Brain microvascular endothelial cell (primary cell): ENCODE measurements at regions not wholly inside any gene's neighbourhood (a gene's known extent, or its start where the extent isn't known, plus 50 kb on each side); places are given as distances from the start of the nearest gene placed in this dataset.
"Not testable (repeated sequence)": the region's sequence is repeated elsewhere in the genome, so short reads cannot be mapped to it uniquely, and the experiment has no call there.

Source experiments
- DNase-seq: peaks from one replicate; pipeline ENCODE4 v3.0.0-alpha.2; 2020
- H3K27ac ChIP-seq: fragments of 250-450 bp; sonication (Bioruptor Pico); 2 replicates; pipeline ENCODE4 v1.5.1; 2020; ENCODE audit warnings: mild to moderate bottlenecking, moderate library complexity
- H3K27me3 ChIP-seq: fragments of 250-450 bp; sonication (Bioruptor Pico); replicated peaks from 2 replicates; pipeline ENCODE4 v1.5.1; 2020; ENCODE audit warnings: mild to moderate bottlenecking
- H3K36me3 ChIP-seq: fragments of 250-450 bp; sonication (Bioruptor Pico); replicated peaks from 2 replicates; pipeline ENCODE4 v1.5.1; 2020; ENCODE audit warnings: mild to moderate bottlenecking
- H3K4me3 ChIP-seq: 2 replicates; pipeline ENCODE4 v1.5.1; 2011; ENCODE audit warnings: low read depth, mild to moderate bottlenecking, control low read depth, low read length, moderate library complexity
- in situ Hi-C: cut with HindIII; loops from 2 replicates; pipeline ENCODE4 v1.10.0; 2017; ENCODE audit warnings: low sequenced_read_pairs, low pct_ligation_motif_present
- TF ChIP-seq, protein P1 (sequence below): IDR thresholded peaks from 2 replicates; pipeline ENCODE4 v1.5.1; 2011; ENCODE audit warnings: low read depth, mild to moderate bottlenecking, moderate library complexity, low read length, control low read depth, inconsistent platforms; ENCODE audit errors: missing control alignments

DNA sequence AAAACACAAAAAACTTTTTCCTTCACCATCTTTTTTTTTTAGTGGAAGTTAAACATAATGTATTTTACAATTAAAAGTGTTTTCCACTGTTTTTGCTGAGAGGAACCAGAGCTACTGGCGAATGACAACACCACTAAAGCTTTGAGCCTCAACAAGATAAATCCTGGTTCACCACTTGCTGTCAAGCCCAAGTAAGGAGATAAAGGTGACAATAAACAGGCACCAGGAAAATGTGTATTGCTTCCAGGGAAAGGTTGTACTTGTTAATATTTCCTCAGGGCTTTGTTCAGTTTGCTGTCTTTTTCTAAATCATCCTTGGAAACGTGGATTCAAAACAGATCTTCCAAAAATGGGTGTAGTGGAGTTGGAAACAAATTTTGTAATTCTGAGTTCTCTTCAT is 109.9 kb upstream of the ANKRD30A start:
- no peaks in the 10 kb centered on the region for H3K36me3 ChIP-seq
- DNase-seq, result no peak
- no peak overlapping the region for H3K4me3 ChIP-seq
- no peaks in the 10 kb centered on the region for H3K27me3 ChIP-seq
- H3K27ac ChIP-seq, result no peak overlapping the region
- in situ Hi-C loops, result no loop called here
- TF ChIP-seq, protein P1, sequence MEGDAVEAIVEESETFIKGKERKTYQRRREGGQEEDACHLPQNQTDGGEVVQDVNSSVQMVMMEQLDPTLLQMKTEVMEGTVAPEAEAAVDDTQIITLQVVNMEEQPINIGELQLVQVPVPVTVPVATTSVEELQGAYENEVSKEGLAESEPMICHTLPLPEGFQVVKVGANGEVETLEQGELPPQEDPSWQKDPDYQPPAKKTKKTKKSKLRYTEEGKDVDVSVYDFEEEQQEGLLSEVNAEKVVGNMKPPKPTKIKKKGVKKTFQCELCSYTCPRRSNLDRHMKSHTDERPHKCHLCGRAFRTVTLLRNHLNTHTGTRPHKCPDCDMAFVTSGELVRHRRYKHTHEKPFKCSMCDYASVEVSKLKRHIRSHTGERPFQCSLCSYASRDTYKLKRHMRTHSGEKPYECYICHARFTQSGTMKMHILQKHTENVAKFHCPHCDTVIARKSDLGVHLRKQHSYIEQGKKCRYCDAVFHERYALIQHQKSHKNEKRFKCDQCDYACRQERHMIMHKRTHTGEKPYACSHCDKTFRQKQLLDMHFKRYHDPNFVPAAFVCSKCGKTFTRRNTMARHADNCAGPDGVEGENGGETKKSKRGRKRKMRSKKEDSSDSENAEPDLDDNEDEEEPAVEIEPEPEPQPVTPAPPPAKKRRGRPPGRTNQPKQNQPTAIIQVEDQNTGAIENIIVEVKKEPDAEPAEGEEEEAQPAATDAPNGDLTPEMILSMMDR, result no peak

DNA sequence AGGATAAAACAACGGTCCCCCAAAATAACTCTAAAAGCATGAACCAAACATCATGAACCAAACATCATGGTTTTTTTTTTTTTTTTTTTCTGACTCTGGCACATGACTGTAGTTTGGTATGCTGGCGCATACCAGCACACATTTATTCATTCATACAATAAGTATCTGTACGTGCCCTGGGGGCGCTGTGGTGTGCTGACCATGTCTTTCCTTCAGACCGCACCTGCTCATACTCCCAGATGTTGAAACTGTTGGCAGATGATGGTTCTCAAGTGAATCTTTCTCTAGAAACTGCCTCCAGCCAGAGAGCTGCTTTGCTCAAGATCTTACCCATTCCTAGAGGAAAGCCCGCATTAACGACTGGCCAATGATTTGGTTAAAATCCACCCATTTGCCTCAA is 114.7 kb upstream of the ANKRD30A start:
- no peaks in the 10 kb centered on the region for H3K27me3 ChIP-seq
- TF ChIP-seq, protein P1, result no peak
- in situ Hi-C loops, result no loop called here
- no peak overlapping the region for H3K27ac ChIP-seq
- H3K36me3 ChIP-seq, result no peaks in the 10 kb centered on the region
- H3K4me3 ChIP-seq, result no peak overlapping the region
- DNase-seq, result no peak

DNA sequence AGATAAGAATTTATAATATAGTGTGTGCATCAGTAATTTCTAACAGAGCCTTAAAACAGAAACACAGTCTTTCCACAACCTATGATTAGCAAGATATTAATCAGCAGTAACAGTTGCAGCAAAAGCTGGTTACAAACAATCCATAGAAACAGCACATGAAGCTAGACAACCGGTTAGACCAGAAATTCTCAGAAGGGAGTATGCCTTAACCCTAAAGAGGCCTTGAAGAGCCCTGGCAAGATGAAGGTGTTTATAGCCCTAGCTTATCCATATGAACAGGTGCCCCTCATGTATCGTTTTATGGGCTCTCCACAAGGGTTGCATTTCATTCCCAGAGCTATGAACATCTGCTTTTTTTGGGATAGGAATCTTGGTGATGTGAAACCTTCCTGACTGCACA is 117.1 kb upstream of the ANKRD30A start:
- H3K36me3 ChIP-seq, in situ Hi-C loops, H3K27me3 ChIP-seq, H3K27ac ChIP-seq, DNase-seq, H3K4me3 ChIP-seq: not testable (repeated sequence)

- in situ Hi-C loops, result no loop called here
- no peak for DNase-seq
- Histone ChIP-seq H3K36me3 (no peaks in the 10 kb centered on the region), H3K27me3 (no peaks in the 10 kb centered on the region), H3K4me3 (no peak overlapping the region), H3K27ac (no peak overlapping the region)
- TF ChIP-seq, protein P1, result no peak
Measured at GRCh38 chr10:37003126-37003525, 122.3 kb upstream of the ANKRD30A start.

- in situ Hi-C loops, H3K4me3 ChIP-seq, H3K36me3 ChIP-seq, H3K27me3 ChIP-seq, H3K27ac ChIP-seq, DNase-seq: not testable (repeated sequence)
Measured at GRCh38 chr10:36995806-36996205, 129.6 kb upstream of the ANKRD30A start.

- no peaks in the 10 kb centered on the region for H3K36me3 ChIP-seq
- no peaks in the 10 kb centered on the region for H3K27me3 ChIP-seq
- TF ChIP-seq, protein P1, result no peak
- no peak for DNase-seq
- no peak overlapping the region for H3K27ac ChIP-seq
- H3K4me3 ChIP-seq, result no peak overlapping the region
- in situ Hi-C loops, result no loop called here
Measured at GRCh38 chr10:36994886-36995285, 130.5 kb upstream of the ANKRD30A start.

DNA sequence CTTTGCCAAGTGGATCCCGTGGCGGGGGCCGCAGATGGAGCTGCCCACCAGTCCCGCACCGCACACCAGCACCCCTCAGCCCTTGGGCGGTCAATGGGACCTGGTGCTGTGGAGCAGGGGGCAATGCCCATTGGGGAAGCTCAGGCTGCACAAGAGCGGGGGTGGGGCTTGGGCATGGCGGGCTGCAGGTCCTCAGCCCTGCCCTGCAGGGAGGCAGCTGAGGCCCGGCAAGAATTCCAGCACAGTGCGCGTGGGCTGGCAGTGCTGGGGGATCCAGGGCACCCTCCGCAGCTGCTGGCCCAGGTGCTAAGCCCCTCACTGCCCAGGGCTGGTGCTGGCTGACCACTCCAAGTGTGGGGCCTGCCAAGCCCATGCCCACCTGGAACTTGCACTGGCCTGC is 136.2 kb upstream of the ANKRD30A start:
- in situ Hi-C loops, result no loop called here

More for the DNA sequence above, 136.2 kb upstream of the ANKRD30A start:
- no peak overlapping the region for H3K27ac ChIP-seq
- no peaks in the 10 kb centered on the region for H3K36me3 ChIP-seq
- no peak for DNase-seq
- H3K27me3 ChIP-seq, result no peaks in the 10 kb centered on the region
- TF ChIP-seq, protein P1, result no peak
- H3K4me3 ChIP-seq, result no peak overlapping the region
